A549 (cell line): ENCODE measurements at regions not wholly inside any gene's neighbourhood (a gene's known extent, or its start where the extent isn't known, plus 50 kb on each side); places are given as distances from the start of the nearest gene placed in this dataset.
"Not testable (repeated sequence)": the region's sequence is repeated elsewhere in the genome, so short reads cannot be mapped to it uniquely, and the experiment has no call there.

Source experiments
- ATAC-seq, 2 experiments: fragments of 200-7000 bp in 1 of 2; fragments of >200 bp in 1 of 2; cut with Nextera tagmentation in 1 of 2; cut with Tn5 transposase in 1 of 2; 3 replicates each; pipeline versions ENCODE4 v1.8.0 to v1.9.1; 2018 to 2020; ENCODE audit warnings: mild to moderate bottlenecking in 1 of 2, moderate library complexity in 1 of 2
- CTCF ChIA-PET: fragments of 300-600 bp; sonication (Branson Sonifier 250); formaldehyde crosslinking; extraction: SDS; loops from one replicate; lab custom pipeline; 2021; ENCODE audit warnings: antibody characterized with exemption, inconsistent platforms; lab: Yijun Ruan, JAX
- POLR2A ChIA-PET: fragments of 350-600 bp; formaldehyde crosslinking; extraction: SDS; loops from one replicate; lab custom pipeline; 2021; ENCODE audit warnings: antibody characterized with exemption, inconsistent platforms; lab: Yijun Ruan, JAX
- DNase-seq, 2 experiments: peaks; one replicate each; pipeline versions ENCODE4 v3.0.0 to v3.0.0-alpha.2; 2011 to 2016; ENCODE audit warnings: low read depth in 1 of 2, low spot score in 1 of 2
- FAIRE-seq: peaks from 2 replicates; lab custom pipeline; 2011; peaks lifted over from hg19 to GRCh38; lab: Jason Lieb, UNC
- H3K27ac ChIP-seq, 2 experiments: fragments of >200 bp; sonication (Bioruptor Twin); formaldehyde crosslinking; 3 replicates each; pipeline ENCODE4 v1.5.1; 2016 to 2017
- H3K4me1 ChIP-seq: fragments of >200 bp; sonication (Bioruptor Twin); formaldehyde crosslinking; 3 replicates; pipeline ENCODE4 v1.6.1; 2016
- H3K4me2 ChIP-seq: fragments of >200 bp; sonication (Bioruptor Twin); formaldehyde crosslinking; 3 replicates; pipeline ENCODE4 v1.6.1; 2016
- H3K4me3 ChIP-seq: fragments of >200 bp; sonication (Bioruptor Twin); formaldehyde crosslinking; 3 replicates; pipeline ENCODE4 v1.5.1; 2016
- H3K9me3 ChIP-seq: fragments of >200 bp; sonication (Bioruptor Twin); formaldehyde crosslinking; 3 replicates; pipeline ENCODE4 v1.6.1; 2016
- CBX2 ChIP-seq: fragments of 200-600 bp; sonication (generic); IDR thresholded peaks from 2 replicates; pipeline ENCODE4 v1.6.1; 2016; ENCODE audit warnings: low read depth, mild to moderate bottlenecking, borderline replicate concordance
- CBX8 ChIP-seq: fragments of 200-600 bp; sonication (generic); IDR thresholded peaks from 2 replicates; pipeline ENCODE4 v1.6.1; 2016
- CHD2 ChIP-seq: fragments of 150-350 bp; IDR thresholded peaks from 2 replicates; pipeline ENCODE4 v1.6.1; 2014; ENCODE audit warnings: low read length; ENCODE audit not compliant: partially characterized antibody
- CHD4 ChIP-seq: fragments of 200-600 bp; sonication (generic); IDR thresholded peaks from 2 replicates; pipeline ENCODE4 v1.6.1; 2016; ENCODE audit warnings: antibody characterized with exemption, mild to moderate bottlenecking, borderline replicate concordance
- FOSB ChIP-seq: fragments of 250-450 bp; sonication (Bioruptor Pico); IDR thresholded peaks from 2 replicates; pipeline ENCODE4 v1.5.0; 2020; ENCODE audit warnings: mild to moderate bottlenecking, moderate library complexity
- FOXS1 ChIP-seq: fragments of 250-450 bp; sonication (Bioruptor Pico); IDR thresholded peaks from 2 replicates; pipeline ENCODE4 v1.5.0; 2020; ENCODE audit warnings: mild to moderate bottlenecking, moderate library complexity
- GATA3 ChIP-seq: IDR thresholded peaks from 2 replicates; pipeline ENCODE4 v1.6.1; 2012; ENCODE audit warnings: borderline replicate concordance
- HDAC2 ChIP-seq: fragments of 200-600 bp; sonication (generic); IDR thresholded peaks from 2 replicates; pipeline ENCODE4 v1.6.1; 2016
- HEYL ChIP-seq: fragments of 250-450 bp; sonication (Bioruptor Pico); IDR thresholded peaks from 2 replicates; pipeline ENCODE4 v1.8.0; 2021; ENCODE audit warnings: mild to moderate bottlenecking, moderate library complexity
- HOXB13 ChIP-seq: fragments of 250-450 bp; sonication (Bioruptor Pico); IDR thresholded peaks from 2 replicates; pipeline ENCODE4 v1.5.0; 2020; ENCODE audit warnings: low read depth, mild to moderate bottlenecking, moderate library complexity
- NPAS2 ChIP-seq: fragments of 250-450 bp; sonication (Bioruptor Pico); IDR thresholded peaks from 2 replicates; pipeline ENCODE4 v1.8.0; 2022; ENCODE audit warnings: mild to moderate bottlenecking, moderate library complexity, borderline replicate concordance
- RAD21 ChIP-seq, 2 experiments: fragments of >200 bp in 1 of 2; sonication (Bioruptor Twin) in 1 of 2; formaldehyde crosslinking in 1 of 2; IDR thresholded peaks in 1 of 2; conservative IDR thresholded peaks in 1 of 2; 2 replicates in 1 of 2; 3 replicates in 1 of 2; pipeline ENCODE4 v1.6.1; 2012 to 2018; ENCODE audit warnings: inconsistent platforms in 1 of 2
- TFCP2L1 ChIP-seq: fragments of 250-450 bp; sonication (Bioruptor Pico); IDR thresholded peaks from 2 replicates; pipeline ENCODE4 v1.5.0; 2021; ENCODE audit warnings: mild to moderate bottlenecking
- WGBS: methylation state at CpG from one replicate; pipeline ENCODE4 v1.1.6; 2017; ENCODE audit errors: missing lambda C conversion rate; 5-methylcytosine and 5-hydroxymethylcytosine counted together

DNA sequence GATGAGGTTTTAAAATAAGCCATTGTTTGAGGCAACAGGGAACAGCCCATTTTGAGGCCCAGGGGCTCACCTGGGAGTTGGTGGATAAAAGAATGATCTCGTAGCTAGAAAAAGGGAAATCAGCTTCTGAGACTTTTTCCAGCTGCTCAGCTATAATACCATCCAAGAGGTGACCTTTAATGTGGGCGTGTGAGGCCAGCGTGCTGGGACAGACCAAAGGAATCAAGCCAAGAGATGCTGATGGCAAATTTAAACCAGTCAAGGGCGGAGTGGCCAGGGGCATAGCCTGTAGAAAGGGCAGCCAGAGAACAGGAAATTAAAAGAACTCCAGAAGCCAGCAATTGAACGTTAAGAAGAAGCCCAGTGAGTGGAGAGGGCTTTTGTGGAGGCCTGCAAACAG is 132.6 kb downstream of the IER5 start:
- Histone ChIP-seq H3K4me1 (no peaks in the 10 kb centered on the region), H3K4me3 (no peak overlapping the region), H3K27ac (no peak overlapping the region), H3K4me2 (no peak overlapping the region), H3K9me3 (0 out of 3 replicates have a peak, but pooled peaks cover 2% of the 10 kb centered on the region)
- FAIRE-seq (no peak), ATAC-seq (no peak), DNase-seq (no peak)
- 25% methylated on average over 5 of the region's 5 CpGs for WGBS
- POLR2A ChIA-PET: no interaction called here
- TF ChIP-seq CBX8 (no peak), HEYL (CRISPR knock-in tag) (no peak), HDAC2 (no peak), TFCP2L1 (CRISPR knock-in tag) (no peak)
- TF ChIP-seq, all 56 proteins: peak for 0
- CTCF ChIA-PET: interaction anchor here (0.9 kb wide), 1 partner anchor 9 kb away, joined by 3 read pairs; no protein-coding TSS in a partner anchor

DNA sequence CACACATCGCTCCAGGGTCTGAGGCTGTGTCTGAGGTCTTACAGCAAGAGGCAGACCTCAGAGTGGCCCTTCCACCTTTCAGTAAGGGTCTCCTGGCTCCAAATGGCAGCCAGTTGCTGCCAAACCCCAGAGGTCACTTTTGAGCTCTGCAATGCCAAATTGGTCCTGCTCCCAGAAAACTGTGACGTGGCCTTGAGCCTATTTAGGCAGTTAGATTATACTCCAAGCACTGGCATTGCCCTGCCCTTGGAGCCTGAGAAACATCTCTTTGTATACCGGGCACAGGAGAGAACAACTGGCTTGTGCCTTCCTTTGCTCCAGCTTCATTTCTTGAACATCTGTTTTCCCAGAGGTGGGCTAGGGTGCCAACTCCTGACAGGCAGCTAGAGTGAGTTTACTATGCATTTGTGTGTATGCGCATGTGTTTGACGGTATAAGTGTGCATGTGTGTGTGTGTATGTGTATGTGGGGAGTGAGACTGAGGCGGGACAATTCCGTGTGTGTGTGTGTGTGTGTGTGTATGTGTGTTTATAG is 134.5 kb downstream of the IER5 start:
- 0 out of 3 replicates have a peak, but pooled peaks cover 5% of the 10 kb centered on the region for H3K9me3 ChIP-seq
- CTCF ChIA-PET: interaction anchor here (1.1 to 1.9 kb wide), 4 partner anchors 34 to 202 kb away, joined by 3 to 6 read pairs (median 4); no protein-coding TSS in a partner anchor
- ATAC-seq (no peak), DNase-seq (no peak), FAIRE-seq (no peak)
- H3K4me1 ChIP-seq: no peaks in the 10 kb centered on the region
- WGBS: 43% methylated on average over 7 of the region's 7 CpGs
- H3K4me2 ChIP-seq: no peak overlapping the region
- POLR2A ChIA-PET: no interaction called here
- no peak overlapping the region for H3K4me3 ChIP-seq
- TF ChIP-seq FOXS1 (no peak), FOSB (CRISPR knock-in tag) (no peak), RAD21 (conservative IDR thresholded peaks at IDR 0.05 in 1 of 2, IDR thresholded peaks at IDR 0.05 in 1 of 2) (no peak), GATA3 (no peak)
- no peak overlapping the region for H3K27ac ChIP-seq

DNA sequence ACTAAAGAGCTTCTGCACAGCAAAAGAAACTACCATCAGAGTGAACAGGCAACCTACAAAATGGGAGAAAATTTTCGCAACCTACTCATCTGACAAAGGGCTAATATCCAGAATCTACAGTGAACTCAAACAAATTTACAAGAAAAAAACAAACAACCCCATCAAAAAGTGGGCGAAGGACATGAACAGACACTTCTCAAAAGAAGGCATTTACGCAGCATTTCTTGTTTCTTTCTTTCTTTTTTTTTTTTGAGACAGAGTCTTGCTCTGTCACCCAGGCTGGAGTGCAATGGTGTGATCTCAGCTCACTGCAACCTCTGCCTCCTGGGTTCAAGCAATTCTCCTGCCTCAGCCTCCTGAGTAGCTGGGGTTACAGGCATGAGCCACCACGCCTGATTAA is 138.2 kb downstream of the IER5 start:
- CTCF ChIA-PET: interaction anchor here (1.1 kb wide), 1 partner anchor 38 kb away, joined by 3 read pairs; no protein-coding TSS in a partner anchor

DNA sequence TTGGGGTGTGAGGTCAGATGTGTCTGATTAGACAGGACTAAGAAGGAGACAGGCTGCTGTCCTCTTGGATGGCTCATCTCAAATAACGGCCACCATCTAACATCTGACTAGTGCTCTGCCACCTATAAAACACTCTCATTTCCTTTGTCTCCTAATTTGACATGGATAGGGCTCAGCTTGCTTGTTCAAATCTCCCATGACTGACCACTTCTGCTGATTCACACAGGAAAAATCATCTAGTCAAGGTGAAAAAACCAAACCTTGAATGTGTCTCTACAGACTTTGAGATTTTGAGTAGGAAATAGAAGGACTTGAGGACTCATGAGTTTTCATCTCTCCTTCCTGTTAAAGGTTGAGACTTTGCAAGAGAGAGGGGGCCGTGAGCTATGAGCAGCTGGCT is 150.6 kb downstream of the IER5 start:
- no peak overlapping the region for H3K27ac ChIP-seq
- H3K4me1 ChIP-seq: no peaks in the 10 kb centered on the region
- FAIRE-seq (no peak), ATAC-seq (no peak), DNase-seq (no peak)
- TF ChIP-seq GATA3: no peak
- no peak for TF ChIP-seq CHD4
- no peak for TF ChIP-seq HOXB13 (CRISPR knock-in tag)
- no peak for TF ChIP-seq CHD2
- no peak for TF ChIP-seq TFCP2L1 (CRISPR knock-in tag)
- no peak for TF ChIP-seq CBX2
- TF ChIP-seq NPAS2: no peak
- ChIA-PET POLR2A (no interaction called here), CTCF (interaction anchor here (0.7 to 2.1 kb wide), 4 partner anchors 10 to 184 kb away, joined by 3 to 9 read pairs (median 3); no protein-coding TSS in a partner anchor)
- H3K9me3 ChIP-seq: no peaks in the 10 kb centered on the region
- H3K4me3 ChIP-seq: no peak overlapping the region
- 28% methylated on average over 2 of the region's 2 CpGs for WGBS
- H3K4me2 ChIP-seq: no peak overlapping the region

More for the DNA sequence above, 138.2 kb downstream of the IER5 start:
- 5% methylated on average over 3 of the region's 4 CpGs for WGBS
- H3K4me3 ChIP-seq, POLR2A ChIA-PET, H3K4me2 ChIP-seq, DNase-seq, FAIRE-seq, H3K27ac ChIP-seq, ATAC-seq, H3K9me3 ChIP-seq, H3K4me1 ChIP-seq: not testable (repeated sequence)

DNA sequence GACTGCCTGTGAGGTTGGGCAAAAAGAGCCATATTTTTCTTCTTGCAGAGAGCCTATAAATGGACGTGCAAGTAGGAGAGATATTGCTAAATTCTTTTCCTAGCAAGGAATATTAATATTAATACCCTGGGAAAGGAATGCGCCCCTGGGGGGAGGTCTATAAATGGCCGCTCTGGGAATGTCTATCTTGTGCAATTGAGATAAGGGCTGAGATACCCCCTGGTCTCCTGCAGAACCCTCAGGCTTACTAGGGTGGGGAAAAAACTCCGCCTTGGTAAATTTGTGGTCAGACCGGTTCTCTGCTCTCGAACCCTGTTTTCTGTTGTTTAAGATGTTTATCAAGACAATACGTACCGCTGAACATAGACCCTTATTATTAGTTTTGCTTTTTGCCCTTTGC is 157.8 kb downstream of the IER5 start:
- CTCF ChIA-PET, H3K27ac ChIP-seq, ATAC-seq, DNase-seq, POLR2A ChIA-PET, H3K9me3 ChIP-seq, H3K4me3 ChIP-seq, FAIRE-seq, H3K4me2 ChIP-seq: not testable (repeated sequence)
- 70% methylated on average over 8 of the region's 8 CpGs for WGBS
- peaks cover 17% of the 10 kb centered on the region for H3K4me1 ChIP-seq

DNA sequence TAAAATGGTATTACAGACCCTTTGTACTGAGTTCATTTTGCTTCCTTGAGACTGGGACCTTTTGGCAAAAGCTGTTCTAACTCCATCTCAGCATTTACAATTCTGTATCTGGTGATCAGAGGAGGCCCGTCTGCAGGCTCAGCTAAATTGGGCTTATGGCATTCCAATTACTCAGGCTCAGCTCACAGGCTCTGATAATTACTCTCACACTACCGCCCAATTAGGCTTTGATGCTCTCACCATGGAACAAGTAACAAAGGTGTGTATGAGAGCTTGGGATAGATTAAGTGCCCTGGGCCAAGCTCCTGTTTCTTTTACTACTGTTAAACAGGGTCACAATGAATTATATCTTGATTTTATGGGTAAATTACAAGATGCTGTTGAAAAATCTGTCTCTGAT is 159.9 kb downstream of the IER5 start:
- H3K27ac ChIP-seq, DNase-seq, FAIRE-seq, H3K9me3 ChIP-seq, ATAC-seq, POLR2A ChIA-PET, H3K4me2 ChIP-seq, H3K4me3 ChIP-seq: not testable (repeated sequence)
- CTCF ChIA-PET: interaction anchor here (1.6 kb wide), 1 partner anchor 177 kb away, joined by 3 read pairs; no protein-coding TSS in a partner anchor
- WGBS: 90% methylated on average over 2 of the region's 2 CpGs
- peaks cover 35% of the 10 kb centered on the region for H3K4me1 ChIP-seq
